Activated CD8-positive, alpha-beta T cell treated with anti-CD3 and anti-CD28 coated beads for 36 hours (primary cell): ENCODE measurements at regions not wholly inside any gene's neighbourhood (a gene's known extent, or its start where the extent isn't known, plus 50 kb on each side); places are given as distances from the start of the nearest gene placed in this dataset.
"Not testable (repeated sequence)": the region's sequence is repeated elsewhere in the genome, so short reads cannot be mapped to it uniquely, and the experiment has no call there.

Experiments
- ATAC-seq: fragments of 200-7000 bp; cut with Tn5 transposase; one replicate; pipeline ENCODE4 v1.10.0; 2021; ENCODE audit warnings: mild to moderate bottlenecking, moderate library complexity
- CTCF ChIA-PET: fragments of 350-600 bp; sonication (Branson Sonifier 250); formaldehyde crosslinking; loops from one replicate; lab custom pipeline; 2021; ENCODE audit warnings: antibody characterized with exemption; lab: Charles Lee
- POLR2A ChIA-PET: fragments of 350-600 bp; sonication (Branson Sonifier 250); formaldehyde crosslinking; loops from one replicate; lab custom pipeline; 2021; ENCODE audit warnings: antibody characterized with exemption; lab: Charles Lee
- DNase-seq: peaks from one replicate; pipeline ENCODE4 v3.0.0-alpha.2; 2020
- H3K27ac Mint-ChIP-seq: one replicate; pipeline ENCODE4 v1.8.0; 2021; ENCODE audit warnings: mild to moderate bottlenecking, mixed read lengths
- H3K27me3 Mint-ChIP-seq: one replicate; pipeline ENCODE4 v1.8.0; 2021; ENCODE audit warnings: mixed read lengths
- H3K36me3 Mint-ChIP-seq: one replicate; pipeline ENCODE4 v1.8.0; 2021; ENCODE audit warnings: low read depth, mixed read lengths
- H3K4me1 Mint-ChIP-seq: one replicate; pipeline ENCODE4 v1.8.0; 2021; ENCODE audit warnings: low read depth, mixed read lengths
- H3K4me3 Mint-ChIP-seq: one replicate; pipeline ENCODE4 v1.8.0; 2021; ENCODE audit warnings: mild to moderate bottlenecking, moderate library complexity, mixed read lengths
- H3K9me3 Mint-ChIP-seq: one replicate; pipeline ENCODE4 v1.8.0; 2021; ENCODE audit warnings: mixed read lengths
- CTCF ChIP-seq: fragments of 200-600 bp; IDR thresholded peaks from one replicate; pipeline ENCODE4 v1.8.0; 2022; ENCODE audit warnings: antibody characterized with exemption, mild to moderate bottlenecking
- intact Hi-C: fragments of 100-400 bp; cut with micrococcal nuclease; formaldehyde crosslinking; loops from one replicate; pipeline ENCODE4 v1.10.0; 2022

- H3K36me3 Mint-ChIP-seq = no peaks in the 10 kb centered on the region
- H3K4me3 Mint-ChIP-seq = no peak overlapping the region
- POLR2A ChIA-PET = no interaction called here
- intact Hi-C loops = no loop called here
- peaks cover 6% of the 10 kb centered on the region for H3K9me3 Mint-ChIP-seq
- no peak overlapping the region for H3K27ac Mint-ChIP-seq
- no peaks in the 10 kb centered on the region for H3K4me1 Mint-ChIP-seq
- CTCF ChIA-PET = no interaction called here
- TF ChIP-seq CTCF = no peak
- DNase-seq (no peak), ATAC-seq (no peak)
- peaks cover 6% of the 10 kb centered on the region for H3K27me3 Mint-ChIP-seq
These were observed 143.5 kb upstream of the TRIM24 start for GRCh38 chr7:138316421-138317043.

GRCh38 chr7:138317044-138317596 is 142.9 kb upstream of the TRIM24 start:
- ATAC-seq = no peak
- intact Hi-C loops = no loop called here
- no peak overlapping the region for H3K27ac Mint-ChIP-seq

GRCh38 chr7:138324941-138325340 is 135.1 kb upstream of the TRIM24 start:
- CTCF ChIA-PET = interaction anchor here (1.0 kb wide), 2 partner anchors 37 to 151 kb away, joined by 3 to 4 read pairs; no protein-coding TSS in a partner anchor

More at GRCh38 chr7:138317044-138317596, 142.9 kb upstream of the TRIM24 start:
- H3K4me1 Mint-ChIP-seq = no peaks in the 10 kb centered on the region
- H3K27me3 Mint-ChIP-seq = peaks cover 6% of the 10 kb centered on the region
- H3K36me3 Mint-ChIP-seq = no peaks in the 10 kb centered on the region
- H3K9me3 Mint-ChIP-seq = peaks cover 6% of the 10 kb centered on the region
- TF ChIP-seq CTCF = no peak
- CTCF ChIA-PET = no interaction called here
- H3K4me3 Mint-ChIP-seq = no peak overlapping the region
- POLR2A ChIA-PET = no interaction called here
- DNase-seq = no peak

DNA sequence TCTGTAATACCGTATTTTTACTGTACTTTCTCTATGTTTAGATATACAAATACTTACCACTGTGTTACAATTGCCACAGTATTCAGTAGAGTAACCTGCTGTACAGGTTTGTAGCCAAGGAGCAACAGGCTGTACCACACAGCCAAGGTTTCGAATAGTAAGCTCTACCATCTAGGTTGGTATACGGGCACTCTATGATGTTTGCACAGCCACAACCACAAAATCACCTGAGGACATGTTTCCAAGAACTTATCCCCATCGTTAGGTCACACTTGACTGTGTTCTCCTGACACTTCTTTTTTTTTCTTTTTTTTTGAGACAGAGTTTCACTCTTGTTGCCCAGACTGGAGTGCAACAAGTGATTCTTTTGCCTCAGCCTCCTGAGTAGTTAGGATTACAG is 134.6 kb upstream of the TRIM24 start:
- ChIA-PET CTCF (interaction anchor here (1.0 kb wide), 1 partner anchor 36 kb away, joined by 3 read pairs; no protein-coding TSS in a partner anchor), POLR2A (no interaction called here)
- DNase-seq = no peak
- TF ChIP-seq CTCF = no peak
- intact Hi-C loops = no loop called here
- peaks cover 13% of the 10 kb centered on the region for H3K9me3 Mint-ChIP-seq
- H3K4me3 Mint-ChIP-seq = no peak overlapping the region
- H3K27ac Mint-ChIP-seq = no peak overlapping the region
- H3K4me1 Mint-ChIP-seq = no peaks in the 10 kb centered on the region
- H3K27me3 Mint-ChIP-seq = no peaks in the 10 kb centered on the region
- no peaks in the 10 kb centered on the region for H3K36me3 Mint-ChIP-seq
- ATAC-seq = no peak

More at GRCh38 chr7:138324941-138325340, 135.1 kb upstream of the TRIM24 start:
- Mint-ChIP-seq H3K27me3 (no peaks in the 10 kb centered on the region), H3K36me3 (no peaks in the 10 kb centered on the region), H3K4me3 (no peak overlapping the region), H3K27ac (no peak overlapping the region), H3K9me3 (peaks cover 11% of the 10 kb centered on the region), H3K4me1 (no peaks in the 10 kb centered on the region)
- DNase-seq (no peak), ATAC-seq (no peak)
- POLR2A ChIA-PET = no interaction called here
- no peak for TF ChIP-seq CTCF
- intact Hi-C loops = no loop called here

DNA sequence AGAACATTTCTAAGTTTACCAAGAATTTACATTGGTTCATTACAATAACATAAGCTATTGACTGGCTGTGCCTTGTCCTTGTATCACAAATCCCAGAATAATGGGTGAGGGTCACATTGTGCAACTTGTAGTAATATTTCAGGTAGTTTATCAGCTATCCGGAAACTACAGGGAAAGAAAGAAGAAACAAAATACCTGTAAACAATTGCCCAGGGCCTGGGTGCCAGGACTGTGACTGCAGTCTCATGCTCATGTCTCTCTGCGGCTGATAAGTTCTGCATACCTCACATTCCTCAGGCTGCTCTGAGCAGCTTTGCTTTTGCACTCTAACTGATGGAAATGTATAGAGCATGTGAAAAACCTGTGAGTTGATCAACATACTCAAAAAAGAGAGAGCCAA is 131.8 kb upstream of the TRIM24 start:
- Mint-ChIP-seq H3K4me3 (no peak overlapping the region), H3K27me3 (no peaks in the 10 kb centered on the region), H3K36me3 (no peaks in the 10 kb centered on the region), H3K9me3 (peaks cover 21% of the 10 kb centered on the region), H3K27ac (no peak overlapping the region), H3K4me1 (no peaks in the 10 kb centered on the region)
- ChIA-PET POLR2A (no interaction called here), CTCF (no interaction called here)
- no peak for TF ChIP-seq CTCF
- no peak for ATAC-seq
- intact Hi-C loops = no loop called here
- DNase-seq = no peak

DNA sequence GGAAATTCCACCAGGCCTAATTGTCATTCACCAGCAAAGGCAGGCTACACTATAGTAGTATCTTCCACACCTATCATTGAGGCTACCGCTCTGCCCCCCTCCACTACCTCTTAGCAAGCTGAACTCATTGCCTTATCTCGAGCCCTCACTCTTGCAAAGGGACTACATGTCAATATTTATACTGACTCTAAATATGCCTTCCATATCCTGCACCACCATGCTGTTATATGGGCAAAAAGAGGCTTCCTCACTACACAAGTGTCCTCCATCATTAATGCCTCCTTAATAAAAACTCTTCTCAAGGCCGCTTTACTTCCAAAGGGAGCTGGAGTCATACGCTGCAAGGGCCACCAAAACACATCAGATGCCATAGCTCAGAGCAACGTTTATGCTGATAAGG is 127.2 kb upstream of the TRIM24 start:
- intact Hi-C loops, H3K36me3 Mint-ChIP-seq, H3K4me1 Mint-ChIP-seq, ATAC-seq, H3K27ac Mint-ChIP-seq, POLR2A ChIA-PET, DNase-seq, H3K4me3 Mint-ChIP-seq, H3K27me3 Mint-ChIP-seq: not testable (repeated sequence)
- H3K9me3 Mint-ChIP-seq = peaks cover 23% of the 10 kb centered on the region
- CTCF ChIA-PET = interaction anchor here (0.6 kb wide), 1 partner anchor 333 kb away, joined by 3 read pairs; no protein-coding TSS in a partner anchor
